Esophagus mucosa (tissue), 1 donor: ENCODE measurements at regions not wholly inside any gene's neighbourhood (a gene's known extent, or its start where the extent isn't known, plus 50 kb on each side); places are given as distances from the start of the nearest gene placed in this dataset.
"Not testable (repeated sequence)": the region's sequence is repeated elsewhere in the genome, so short reads cannot be mapped to it uniquely, and the experiment has no call there.

ENCODE experiments used
- ATAC-seq: fragments of 200-7000 bp; cut with Tn5 transposase; one replicate; pipeline ENCODE4 v1.9.1; 2020
- donor health status: DM: yes; HTN: yes; CAD: no.

DNA sequence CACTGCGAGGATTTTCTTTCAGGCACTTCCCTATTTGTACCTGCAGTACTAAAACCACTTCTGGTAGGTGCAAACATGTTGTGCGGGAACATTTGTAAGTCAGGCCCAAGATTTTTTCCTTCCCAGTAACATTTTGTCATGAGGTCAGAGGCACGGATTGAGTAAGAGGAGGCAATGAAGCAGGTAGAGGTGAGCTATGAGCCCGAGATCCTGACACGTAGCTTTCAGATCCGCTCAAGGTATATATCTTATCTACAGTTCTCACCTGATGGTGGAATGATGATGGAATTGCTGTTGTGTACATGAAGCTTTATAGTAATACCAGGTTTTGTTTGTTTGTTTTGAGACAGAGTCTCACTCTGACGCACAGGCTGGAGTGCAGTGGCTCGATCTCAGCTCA, 497.5 kb downstream of the NR2F2 start:
- no peak for ATAC-seq

DNA sequence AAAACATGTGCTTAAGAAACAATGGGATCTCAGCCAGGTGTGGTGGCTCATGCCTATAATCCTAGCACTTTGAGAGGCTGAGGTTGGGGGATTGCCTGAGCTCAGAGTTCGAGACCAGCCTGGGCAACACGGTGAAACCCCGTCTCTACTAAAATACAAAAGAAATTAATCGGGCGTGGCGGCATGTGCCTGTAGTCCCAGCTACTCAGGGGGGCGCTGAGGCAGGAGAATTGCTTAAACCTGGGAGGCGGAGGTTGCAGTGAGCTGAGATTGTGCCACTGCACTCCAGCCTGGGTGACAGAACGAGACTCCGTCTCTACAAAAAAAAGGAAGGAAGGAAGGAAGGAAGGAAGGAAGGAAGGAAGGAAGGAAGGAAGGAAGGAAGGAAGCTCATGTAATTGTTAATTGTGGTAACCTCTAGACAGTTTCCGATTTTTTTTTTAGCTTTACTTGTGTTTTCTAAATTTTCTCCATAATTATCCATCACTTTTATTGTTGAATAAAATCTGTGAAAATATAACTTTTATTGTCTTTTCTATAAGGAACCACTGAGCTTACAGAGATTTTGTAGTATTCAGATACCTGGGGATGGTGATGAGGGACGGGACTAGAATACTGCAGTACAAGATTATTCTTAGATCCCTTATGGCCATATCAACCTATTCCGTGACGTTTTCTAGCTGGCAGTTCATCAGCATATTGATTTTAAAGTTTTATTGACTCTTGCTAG, 506.9 kb downstream of the NR2F2 start:
- no peak for ATAC-seq

- no peak for ATAC-seq
Measured at GRCh38 chr15:96838081-96838480, 507.6 kb downstream of the NR2F2 start.

- ATAC-seq = no peak
Measured at GRCh38 chr15:96849271-96849900, 518.9 kb downstream of the NR2F2 start.

- ATAC-seq = no peak
Measured at GRCh38 chr15:96851613-96852012, 521.1 kb downstream of the NR2F2 start.

DNA sequence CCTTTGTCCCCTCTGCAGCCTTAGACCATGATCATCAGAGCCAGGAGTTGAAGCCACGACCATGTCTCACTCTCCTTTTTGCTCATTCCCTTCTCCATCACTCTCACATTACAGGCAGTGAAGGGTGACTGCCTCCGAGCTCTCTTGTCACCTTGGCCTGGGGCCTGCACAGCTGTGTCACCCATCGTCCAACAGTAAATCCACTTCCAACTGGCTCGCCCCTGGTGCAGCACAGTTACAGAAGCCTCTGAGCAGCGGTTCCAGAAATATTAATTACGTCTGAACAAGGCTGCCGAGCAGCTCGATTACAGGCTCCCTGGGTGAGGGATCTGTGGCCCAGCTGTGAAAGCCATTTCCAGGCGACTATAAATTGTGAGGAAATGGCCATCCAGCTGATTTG, 528.2 kb downstream of the NR2F2 start:
- no peak for ATAC-seq

DNA sequence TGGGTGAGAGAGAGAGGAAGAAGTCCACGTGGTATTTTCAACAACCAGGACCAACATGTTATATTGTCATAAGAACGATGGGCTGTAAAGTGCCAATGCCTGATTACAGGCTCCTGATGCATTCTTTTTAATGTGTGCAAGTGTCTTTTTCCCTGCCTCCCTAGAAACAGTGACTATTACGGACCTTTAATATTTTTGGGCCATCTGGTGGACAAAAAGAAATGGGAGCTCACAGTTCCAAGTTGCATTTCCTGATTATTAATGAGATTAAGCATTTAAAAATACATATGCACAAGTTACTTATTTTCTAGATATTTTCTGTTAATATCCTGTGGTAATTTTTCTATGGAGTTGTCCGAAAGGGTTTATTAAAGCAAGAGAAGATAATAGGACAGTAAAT, 530.2 kb downstream of the NR2F2 start:
- ATAC-seq = no peak

- ATAC-seq = no peak
Measured at GRCh38 chr15:96867992-96868391, 537.5 kb downstream of the NR2F2 start.

DNA sequence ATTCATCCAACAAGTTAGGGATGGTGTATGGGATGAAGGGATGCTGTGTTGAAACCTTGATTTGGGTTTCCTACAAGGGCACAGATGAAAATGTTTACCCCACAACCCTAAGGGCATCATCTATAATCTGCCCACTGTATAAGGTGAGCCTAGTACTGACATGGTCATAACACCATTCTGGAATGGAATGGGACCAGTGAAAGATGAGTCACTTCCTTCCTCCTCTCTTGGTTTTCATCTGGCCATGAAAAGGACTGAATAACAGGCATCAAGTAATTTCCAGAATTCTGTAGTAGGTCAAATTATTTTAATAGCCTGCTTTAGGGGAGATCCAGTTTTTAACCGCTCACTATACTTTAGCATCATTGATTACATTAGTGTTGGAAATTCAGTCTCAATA, 538.6 kb downstream of the NR2F2 start:
- ATAC-seq = no peak

DNA sequence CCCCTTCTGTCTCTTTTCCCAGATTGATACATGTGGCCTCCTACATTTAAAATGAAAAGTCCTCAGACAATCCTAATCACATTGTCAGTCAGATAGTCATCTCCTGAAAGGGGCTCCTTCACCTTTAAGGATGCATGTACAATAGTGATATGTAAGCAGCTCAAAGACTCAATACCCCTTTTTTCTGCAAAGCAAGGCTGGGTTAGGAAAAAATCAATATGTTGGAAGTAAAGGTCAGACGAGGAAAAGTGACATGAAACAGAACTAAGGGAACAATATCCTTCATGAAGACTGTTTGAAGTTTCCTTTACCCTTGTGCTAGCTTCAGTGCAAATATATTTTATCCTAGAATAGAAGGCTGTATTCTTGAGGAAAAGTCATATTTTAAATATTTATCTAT, 539.3 kb downstream of the NR2F2 start:
- no peak for ATAC-seq

GRCh38 chr15:96870580-96870979, 540.1 kb downstream of the NR2F2 start:
- no peak for ATAC-seq

DNA sequence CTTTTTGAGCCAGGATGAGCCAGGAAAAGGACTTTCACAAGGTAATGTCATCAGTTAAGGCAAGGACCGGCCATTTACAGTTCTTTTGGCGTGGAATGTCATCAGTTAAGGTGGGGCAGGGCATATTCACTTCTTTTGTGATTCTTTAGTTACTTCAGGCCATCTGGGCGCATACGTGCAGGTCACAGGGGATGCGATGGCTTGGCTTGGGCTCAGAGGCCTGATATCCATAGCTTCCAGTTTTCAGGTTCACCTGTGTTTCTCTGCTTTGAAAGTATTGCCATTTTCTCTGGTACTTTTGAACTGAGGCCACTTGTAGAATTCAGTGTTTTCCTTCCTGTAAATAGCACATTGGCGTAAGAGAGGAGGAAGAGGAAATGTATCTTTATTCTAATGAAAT, 546.9 kb downstream of the NR2F2 start:
- not testable (repeated sequence) for ATAC-seq

GRCh38 chr15:96878129-96878528, 547.6 kb downstream of the NR2F2 start:
- no peak for ATAC-seq

DNA sequence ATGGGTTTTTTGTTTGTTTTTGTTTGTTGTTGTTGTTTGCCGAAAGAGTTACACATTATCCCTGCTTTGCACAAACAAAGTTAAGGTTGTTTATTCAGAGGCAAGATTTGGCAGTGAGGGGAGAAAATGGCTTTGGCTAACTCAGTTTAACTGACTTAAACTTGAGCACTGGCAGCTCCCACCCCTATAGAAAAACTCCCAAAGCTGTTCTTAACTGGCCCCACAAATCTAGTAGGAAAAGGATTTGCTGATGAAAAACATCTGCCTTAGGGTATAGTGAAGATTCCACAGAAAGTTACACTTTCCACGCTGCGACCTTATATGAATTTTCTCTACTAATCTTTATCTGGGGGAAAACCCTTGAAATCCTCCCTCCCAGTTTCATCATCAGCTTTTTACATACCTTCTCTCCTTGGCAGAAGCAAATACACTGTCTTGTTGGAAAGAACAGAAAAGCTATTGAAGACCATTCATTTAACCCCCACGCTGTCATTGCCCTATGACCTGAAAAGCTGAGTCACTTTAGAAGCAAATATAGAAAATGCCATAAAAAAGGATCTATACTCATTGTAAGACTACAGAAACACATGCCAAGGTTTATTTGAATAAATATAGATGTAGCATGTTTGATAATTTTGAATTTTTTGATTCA, 551.7 kb downstream of the NR2F2 start:
- ATAC-seq = no peak

DNA sequence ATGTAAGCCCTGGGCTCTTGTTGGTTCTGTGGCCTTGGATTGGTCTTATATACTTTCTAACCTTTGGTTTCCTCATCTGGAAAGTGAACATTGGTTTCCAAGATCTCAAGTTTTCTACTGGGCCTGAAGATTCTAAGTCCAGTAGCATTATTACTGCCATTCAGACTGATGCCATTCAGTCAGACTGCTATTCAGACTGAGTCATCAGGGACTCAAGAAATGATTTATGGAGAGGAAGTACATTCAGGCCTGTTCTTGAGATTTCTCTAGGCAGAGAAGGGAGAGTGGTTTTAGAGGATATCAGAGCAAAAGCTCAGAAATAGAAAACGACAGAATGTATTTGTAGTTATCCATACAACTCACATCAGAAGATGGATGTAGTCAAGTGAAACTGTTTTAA, 557.2 kb downstream of the NR2F2 start:
- ATAC-seq = no peak

GRCh38 chr15:96888764-96889163, 558.3 kb downstream of the NR2F2 start:
- no peak for ATAC-seq

GRCh38 chr15:96889734-96890480, 559.4 kb downstream of the NR2F2 start:
- ATAC-seq = no peak

- ATAC-seq = no peak
Measured at GRCh38 chr15:96891046-96891445, 560.5 kb downstream of the NR2F2 start.

DNA sequence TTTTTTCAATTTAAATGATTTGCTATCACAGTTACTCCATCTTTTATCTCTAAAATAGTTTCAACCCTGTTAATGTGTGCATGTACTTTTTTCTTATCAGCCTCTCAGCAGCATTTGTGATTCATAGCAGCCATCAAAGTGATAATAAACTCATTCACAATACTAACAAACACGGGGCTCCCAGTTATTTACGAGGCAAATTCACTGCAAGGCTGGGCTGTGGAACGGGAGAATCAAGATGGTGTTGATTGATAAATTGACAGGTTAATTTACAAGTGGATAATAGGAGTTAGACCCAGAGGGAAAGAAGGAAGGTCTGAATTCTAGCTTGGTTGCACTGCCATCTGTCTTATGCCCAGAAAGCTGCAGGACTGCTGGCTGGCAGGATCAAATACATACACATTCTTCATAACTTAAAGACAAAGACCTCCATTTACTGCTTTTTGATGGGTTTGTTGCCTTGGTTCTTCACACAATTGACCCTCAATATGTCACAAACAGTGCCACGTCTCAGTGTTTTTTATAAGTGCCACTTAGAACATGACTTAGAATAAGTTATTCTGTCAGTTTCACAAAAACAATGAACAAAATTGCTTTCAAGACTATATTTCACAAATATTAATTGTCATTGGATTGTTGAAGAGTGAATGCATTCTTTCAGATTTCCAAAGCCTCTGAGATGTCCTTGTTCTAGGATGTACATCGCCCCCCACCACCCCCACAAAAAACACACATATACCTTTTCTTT, 562.8 kb downstream of the NR2F2 start:
- ATAC-seq = no peak

DNA sequence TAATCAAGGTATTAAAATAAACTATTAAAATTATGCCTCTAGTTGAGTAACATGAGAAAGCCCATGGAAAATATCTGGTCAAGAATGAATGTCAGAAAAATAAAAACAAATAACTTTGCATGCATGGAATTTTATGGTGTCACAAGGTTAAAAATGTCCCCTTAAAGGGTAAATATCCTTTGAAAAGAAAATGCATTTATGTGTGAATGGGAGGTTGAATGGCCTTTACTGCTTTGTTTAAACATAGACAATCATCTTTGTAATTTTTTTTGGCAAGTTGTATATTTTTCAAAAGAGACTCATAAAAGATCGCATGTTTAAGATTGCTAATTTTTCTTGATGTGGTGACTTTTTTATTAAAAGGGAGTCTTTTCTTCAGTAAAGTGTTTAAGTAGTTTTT, 564.2 kb downstream of the NR2F2 start:
- ATAC-seq = no peak

DNA sequence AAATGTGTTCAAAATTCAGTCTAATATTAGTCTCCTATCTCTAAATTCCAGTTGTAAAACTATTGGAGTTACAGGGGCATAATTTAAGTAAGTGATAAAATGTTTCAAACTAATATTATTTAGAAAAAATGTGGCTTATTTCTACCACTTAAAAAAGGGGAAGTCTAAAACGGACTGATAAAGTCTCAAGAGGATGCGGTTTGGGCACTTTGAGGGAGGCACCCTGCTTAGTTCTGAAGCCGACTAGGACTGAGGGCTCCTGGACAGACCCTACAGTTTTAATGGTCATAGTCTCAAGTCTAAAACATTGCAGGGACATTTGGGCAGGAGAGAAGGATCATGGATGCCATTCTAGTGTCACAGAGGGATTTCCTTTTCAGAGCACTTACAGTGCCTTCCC, 566.3 kb downstream of the NR2F2 start:
- no peak for ATAC-seq

DNA sequence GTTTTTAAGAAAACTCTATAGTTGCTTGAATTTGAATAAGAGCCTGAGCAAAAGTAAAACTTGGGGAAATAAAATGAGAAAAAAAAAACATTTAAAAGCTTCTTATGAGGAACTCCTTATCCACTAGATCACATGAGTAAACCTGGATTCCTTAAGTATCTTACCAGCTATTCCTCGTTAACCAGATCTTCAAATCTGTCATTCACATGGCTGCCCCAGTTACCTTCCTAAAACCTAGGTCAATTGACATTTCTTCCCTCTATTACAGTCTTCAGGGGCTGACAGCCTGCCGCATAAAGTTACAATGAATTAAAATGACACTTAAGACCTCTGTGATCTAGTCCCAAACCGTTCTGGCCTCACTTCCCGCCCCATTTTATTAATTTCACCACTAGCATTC, 583.6 kb downstream of the NR2F2 start:
- no peak for ATAC-seq

DNA sequence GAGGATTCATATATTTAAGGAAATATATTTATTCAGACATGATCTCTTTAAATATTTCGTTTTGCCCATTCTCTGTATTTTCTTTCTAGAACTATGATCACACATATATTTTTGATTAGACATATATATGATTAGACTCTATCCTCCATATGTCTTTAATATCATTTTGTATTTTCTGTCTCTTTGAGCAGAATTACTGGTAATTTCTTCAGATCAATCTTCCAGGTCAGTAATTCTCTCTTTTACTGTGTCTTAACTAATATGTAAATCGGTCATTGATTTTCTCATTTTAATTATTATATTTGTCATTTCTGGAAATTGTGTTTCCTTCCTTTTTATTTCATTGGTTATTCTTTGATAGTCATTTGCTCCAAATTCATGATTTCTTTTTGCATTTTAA, 586.2 kb downstream of the NR2F2 start:
- no peak for ATAC-seq
